ENCODE measurements at regions not wholly inside any gene's neighbourhood (a gene's known extent, or its start where the extent isn't known, plus 50 kb on each side); places are given as distances from the start of the nearest gene placed in this dataset.

GRCh38 chr6:66687611-66688140, 980.6 kb upstream of the EYS start:
- DNase-seq: no peak

- no peak for DNase-seq
Observed at GRCh38 chr6:66675906-66676305, 968.9 kb upstream of the EYS start.

GRCh38 chr6:66664112-66664511, 957.1 kb upstream of the EYS start:
- no peak for DNase-seq

GRCh38 chr6:66662721-66663507, 955.9 kb upstream of the EYS start:
- DNase-seq: no peak

- DNase-seq: no peak
Observed at GRCh38 chr6:66662196-66662595, 955.2 kb upstream of the EYS start.

- no peak for DNase-seq
Observed at GRCh38 chr6:66655420-66655819, 948.4 kb upstream of the EYS start.

- DNase-seq: no peak
Observed at GRCh38 chr6:66638518-66638917, 931.5 kb upstream of the EYS start.

- no peak for DNase-seq
Observed at GRCh38 chr6:66638099-66638498, 931.1 kb upstream of the EYS start.

- no peak for DNase-seq
Observed at GRCh38 chr6:66628917-66629316, 921.9 kb upstream of the EYS start.

GRCh38 chr6:66623050-66623449, 916.0 kb upstream of the EYS start:
- DNase-seq: no peak

GRCh38 chr6:66605971-66606370, 898.9 kb upstream of the EYS start:
- no peak for DNase-seq

- no peak for DNase-seq
Observed at GRCh38 chr6:66605011-66605410, 898.0 kb upstream of the EYS start.

GRCh38 chr6:66599541-66599940, 892.5 kb upstream of the EYS start:
- DNase-seq: no peak

GRCh38 chr6:66578362-66578761, 871.3 kb upstream of the EYS start:
- DNase-seq: no peak

- no peak for DNase-seq
Observed at GRCh38 chr6:66568271-66568670, 861.2 kb upstream of the EYS start.

GRCh38 chr6:66561479-66561878, 854.5 kb upstream of the EYS start:
- DNase-seq: no peak

- no peak for DNase-seq
Observed at GRCh38 chr6:66558189-66558588, 851.2 kb upstream of the EYS start.

- DNase-seq: no peak
Observed at GRCh38 chr6:66556936-66557335, 849.9 kb upstream of the EYS start.

- DNase-seq: no peak
Observed at GRCh38 chr6:66555082-66555481, 848.1 kb upstream of the EYS start.

- no peak for DNase-seq
Observed at GRCh38 chr6:66553441-66553840, 846.4 kb upstream of the EYS start.

GRCh38 chr6:66538551-66539135, 831.6 kb upstream of the EYS start:
- no peak for DNase-seq

GRCh38 chr6:66533921-66534404, 826.9 kb upstream of the EYS start:
- no peak for DNase-seq

GRCh38 chr6:66526061-66526460, 819.0 kb upstream of the EYS start:
- DNase-seq: no peak

GRCh38 chr6:66522864-66523263, 815.8 kb upstream of the EYS start:
- DNase-seq: no peak
